GF-D8 (cell line): ENCODE measurements at regions not wholly inside any gene's neighbourhood (a gene's known extent, or its start where the extent isn't known, plus 50 kb on each side); places are given as distances from the start of the nearest gene placed in this dataset.

Experiments used
- DNase-seq: peaks from one replicate; lab custom pipeline; 2025; lab: John Stamatoyannopoulos, UW

DNA sequence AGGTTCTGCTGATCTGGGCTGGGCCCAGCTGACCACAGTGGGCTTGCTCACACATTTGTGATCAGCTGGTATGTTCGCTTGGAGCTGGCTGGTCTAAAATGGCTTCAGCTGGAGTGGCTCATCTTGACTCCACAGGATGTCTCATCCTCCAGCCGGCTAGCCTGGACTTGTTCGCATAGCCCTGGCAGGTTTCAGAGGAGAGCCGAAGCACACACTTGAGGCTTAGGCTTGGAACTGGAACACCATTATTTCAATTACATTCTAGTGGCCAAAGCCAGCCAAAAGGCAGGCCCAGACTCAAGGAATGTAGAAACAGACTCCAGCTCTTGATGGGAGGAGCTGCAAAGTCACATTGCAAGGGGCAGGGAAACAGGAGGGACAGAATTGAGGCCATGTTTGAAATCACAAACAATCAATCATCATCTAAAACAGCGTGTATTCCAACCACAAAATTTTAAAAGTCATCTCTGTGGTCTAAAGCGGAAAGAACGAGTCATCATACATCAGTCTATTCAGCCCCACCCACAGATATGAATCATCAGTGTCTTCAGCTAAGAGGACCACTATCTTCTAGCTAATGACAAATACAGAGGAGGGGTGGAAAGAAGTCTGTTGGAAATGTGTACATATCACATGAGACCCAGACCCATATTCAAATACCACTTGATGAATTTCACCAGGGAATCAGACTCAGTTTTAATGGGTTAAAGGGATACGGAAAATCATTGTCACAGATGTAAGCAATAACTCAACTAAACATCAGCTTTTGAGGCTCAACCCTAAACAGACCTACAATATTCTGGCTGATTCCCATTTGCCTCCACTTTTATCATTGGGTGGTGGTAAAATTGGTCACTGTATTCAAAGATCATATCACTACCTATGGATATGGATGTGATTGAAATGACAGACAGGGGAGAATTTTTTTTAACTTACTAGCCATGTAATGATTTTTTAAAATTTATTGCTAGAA is 139.0 kb upstream of the MKLN1 start:
- no peak for DNase-seq

GRCh38 chr7:131189488-131189887 is 138.2 kb upstream of the MKLN1 start:
- DNase-seq = no peak

DNA sequence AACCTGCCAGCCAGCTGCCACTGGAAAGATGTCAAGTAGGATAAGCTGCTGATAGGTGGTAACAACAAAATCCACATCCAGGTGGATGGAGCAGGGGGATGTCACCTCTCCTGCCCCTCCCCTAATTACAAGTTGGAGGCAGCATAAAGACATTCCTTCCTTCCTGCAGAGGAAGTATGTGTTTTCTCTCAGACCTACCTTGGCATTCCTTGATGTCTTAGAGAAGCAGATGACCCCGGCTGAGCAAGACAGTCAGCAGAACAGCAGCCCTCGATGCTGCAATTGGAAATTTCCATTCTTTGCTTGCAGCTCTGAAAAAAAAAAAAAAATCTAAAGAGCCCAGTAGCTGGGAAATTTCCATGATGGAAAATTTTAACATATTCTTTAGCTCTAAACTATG is 137.5 kb upstream of the MKLN1 start:
- DNase-seq = no peak

- no peak for DNase-seq
These were observed 137.1 kb upstream of the MKLN1 start for GRCh38 chr7:131190581-131190980.

- DNase-seq = no peak
These were observed 133.4 kb upstream of the MKLN1 start for GRCh38 chr7:131194070-131194865.

- DNase-seq = no peak
These were observed 130.9 kb upstream of the MKLN1 start for GRCh38 chr7:131196803-131197202.

- DNase-seq = no peak
These were observed 129.6 kb upstream of the MKLN1 start for GRCh38 chr7:131197920-131198615.

DNA sequence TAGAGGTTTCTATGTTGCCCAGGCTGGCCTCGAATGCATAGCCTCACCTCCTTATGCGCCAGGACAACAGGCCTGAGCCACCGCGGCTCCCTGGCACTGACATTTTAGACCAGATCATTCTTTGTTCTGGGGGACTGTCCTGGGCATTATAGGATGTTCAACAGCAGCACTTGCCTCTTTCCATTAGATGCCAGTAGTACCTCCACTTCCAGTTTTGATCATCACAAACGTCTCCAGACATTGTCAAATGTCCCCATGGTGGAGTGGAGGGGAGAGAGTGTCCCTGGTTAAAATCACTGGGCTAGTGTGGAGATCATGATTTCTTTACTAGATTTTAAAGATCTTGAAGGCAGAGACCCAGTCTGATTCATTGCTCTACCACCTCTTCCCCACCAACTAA is 125.2 kb upstream of the MKLN1 start:
- DNase-seq = no peak

GRCh38 chr7:131203291-131203976 is 124.2 kb upstream of the MKLN1 start:
- DNase-seq = no peak

DNA sequence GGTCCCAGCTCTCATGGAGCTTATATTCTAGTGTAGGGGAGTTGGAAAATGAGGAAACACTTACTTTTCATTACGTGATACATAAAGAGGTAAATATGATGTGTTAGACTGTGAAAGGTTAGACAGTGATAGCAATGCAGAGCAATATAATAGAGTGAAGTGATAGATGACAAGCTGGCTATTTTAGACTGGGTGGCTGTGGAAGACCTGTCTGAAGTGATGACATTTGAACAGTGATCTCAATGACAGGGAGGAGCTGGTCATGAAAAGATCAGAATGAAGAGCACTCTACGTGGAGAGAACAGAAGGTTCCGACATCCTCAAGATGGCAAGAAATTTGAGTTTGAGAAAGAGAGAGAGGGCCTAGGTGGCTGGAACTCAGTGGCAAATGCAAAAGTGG is 118.9 kb upstream of the MKLN1 start:
- DNase-seq = no peak

DNA sequence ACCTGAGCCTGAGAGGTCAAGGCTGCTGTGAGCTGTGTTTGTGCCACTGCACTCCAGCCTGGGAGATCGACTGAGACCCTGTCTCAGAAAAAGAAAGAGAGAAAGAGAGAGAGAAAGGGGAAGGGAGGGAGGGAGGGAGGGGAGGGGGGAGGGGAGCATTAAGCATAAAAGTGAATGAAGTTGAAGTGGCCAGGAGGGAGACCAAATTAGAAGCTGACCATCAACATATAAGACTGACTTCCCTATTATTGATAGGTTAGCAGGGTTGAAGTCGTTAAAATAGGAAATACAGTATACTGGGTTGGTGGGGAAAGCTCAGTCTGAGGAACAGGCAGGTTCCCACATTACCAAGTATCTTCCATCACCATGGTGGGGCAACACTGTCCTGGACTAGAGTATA is 117.1 kb upstream of the MKLN1 start:
- DNase-seq = no peak

DNA sequence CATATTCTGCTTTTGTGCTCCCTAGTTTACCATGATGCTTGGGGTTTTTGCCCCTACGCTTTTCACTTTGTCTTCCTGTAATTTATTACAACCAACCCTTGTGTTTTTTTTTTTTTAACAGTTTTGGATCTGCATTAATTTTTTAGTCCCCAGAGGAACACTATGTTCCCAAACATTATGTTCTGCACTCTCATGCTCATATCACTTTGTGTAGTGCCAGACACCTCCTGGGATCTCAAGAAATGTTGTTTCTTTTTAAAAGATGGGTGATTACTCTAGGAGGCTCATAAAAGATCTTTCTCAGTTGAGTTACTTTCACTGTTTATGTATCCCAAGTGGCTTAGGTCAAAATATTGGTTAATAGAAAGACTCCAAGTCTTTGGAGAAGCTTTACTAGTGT is 116.2 kb upstream of the MKLN1 start:
- no peak for DNase-seq

- DNase-seq = no peak
These were observed 115.6 kb upstream of the MKLN1 start for GRCh38 chr7:131212114-131212513.

DNA sequence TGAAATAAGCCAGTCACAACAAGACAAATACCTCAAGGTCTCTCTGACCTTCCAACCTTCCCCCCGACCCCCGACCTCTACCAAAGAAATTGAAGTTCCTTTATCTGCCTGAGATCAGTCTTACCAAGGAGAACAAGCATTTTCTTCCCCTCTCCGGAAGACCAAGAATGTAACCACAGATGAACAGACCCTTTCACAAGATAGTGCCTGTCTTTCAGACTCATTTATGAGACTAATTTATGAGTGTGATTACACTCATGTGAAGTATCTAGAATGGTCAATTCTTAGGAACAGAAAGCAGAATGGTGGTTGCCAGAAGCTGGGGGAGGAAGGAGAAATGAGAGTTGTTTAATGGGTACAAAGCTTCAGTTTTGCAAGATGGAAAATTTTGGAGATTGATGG is 108.9 kb upstream of the MKLN1 start:
- peak; percentile 60 for DNase-seq

GRCh38 chr7:131219312-131220041 is 108.2 kb upstream of the MKLN1 start:
- DNase-seq = peak; percentile 74

GRCh38 chr7:131221061-131221460 is 106.6 kb upstream of the MKLN1 start:
- DNase-seq = no peak

DNA sequence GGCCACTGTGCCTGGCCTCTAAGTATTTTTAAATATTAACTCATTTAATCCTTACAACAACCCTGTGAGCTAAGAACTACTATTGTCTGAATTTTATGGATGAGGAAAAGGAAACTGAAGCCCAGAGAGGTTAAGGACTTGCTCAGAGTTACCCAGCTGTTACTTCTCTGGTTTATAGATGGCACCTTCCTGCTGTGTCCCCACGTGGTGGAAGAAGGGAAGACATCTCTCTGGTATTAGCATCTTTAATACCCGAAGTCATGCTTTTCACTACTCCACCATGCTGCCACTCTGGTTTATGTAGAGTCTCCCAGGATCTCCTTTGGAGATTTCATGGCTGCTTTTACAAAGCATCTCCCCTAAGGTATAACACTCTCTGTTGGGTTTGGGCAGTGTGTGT is 105.5 kb upstream of the MKLN1 start:
- DNase-seq = no peak

- no peak for DNase-seq
These were observed 104.5 kb upstream of the MKLN1 start for GRCh38 chr7:131223151-131223550.

- no peak for DNase-seq
These were observed 102.7 kb upstream of the MKLN1 start for GRCh38 chr7:131224996-131225395.

DNA sequence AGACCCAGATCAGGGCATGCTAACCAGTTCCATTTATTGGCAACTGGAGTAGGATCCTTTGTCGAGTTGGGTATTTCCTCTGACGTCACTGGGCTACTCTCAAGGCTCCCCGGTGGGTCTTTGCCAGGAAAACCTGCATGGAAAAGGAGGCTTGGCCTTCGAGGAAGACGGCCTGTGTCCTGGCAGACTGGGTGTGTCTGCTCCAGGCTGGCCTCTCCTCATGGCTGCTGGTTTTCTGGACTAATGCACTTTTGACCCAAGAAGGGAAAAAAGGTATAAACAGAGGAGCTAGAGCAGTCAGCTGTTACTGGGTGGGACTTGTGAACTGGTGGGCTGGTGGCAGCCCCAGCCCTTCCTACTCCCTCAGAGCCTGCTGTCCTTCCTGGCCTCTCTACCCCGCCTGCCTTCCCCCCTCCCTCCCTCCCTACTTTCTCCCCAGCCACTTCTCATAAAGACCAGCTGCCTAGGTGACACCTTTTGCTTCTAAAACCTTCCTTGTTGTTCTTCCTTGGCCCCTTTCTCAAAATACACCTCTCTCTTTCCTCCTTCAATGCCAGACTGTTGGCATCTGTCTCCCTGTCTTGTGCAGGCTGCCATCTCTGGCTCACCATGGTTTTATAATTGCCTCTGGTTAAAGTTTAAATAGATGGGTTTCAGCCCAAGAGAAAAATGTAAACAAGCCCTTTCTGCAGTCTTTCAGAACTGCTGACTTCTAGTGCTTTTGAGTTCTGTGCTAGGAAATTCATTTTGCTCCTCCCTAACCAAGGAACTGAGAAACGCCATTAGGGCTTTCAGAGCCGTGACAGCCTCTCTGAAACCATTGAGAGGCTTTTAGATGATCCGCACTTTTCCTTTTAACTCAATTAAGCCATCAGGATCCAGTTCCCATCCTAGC is 101.8 kb upstream of the MKLN1 start:
- no peak for DNase-seq
